ENCODE measurements at regions not wholly inside any gene's neighbourhood (a gene's known extent, or its start where the extent isn't known, plus 50 kb on each side); places are given as distances from the start of the nearest gene placed in this dataset.

DNA sequence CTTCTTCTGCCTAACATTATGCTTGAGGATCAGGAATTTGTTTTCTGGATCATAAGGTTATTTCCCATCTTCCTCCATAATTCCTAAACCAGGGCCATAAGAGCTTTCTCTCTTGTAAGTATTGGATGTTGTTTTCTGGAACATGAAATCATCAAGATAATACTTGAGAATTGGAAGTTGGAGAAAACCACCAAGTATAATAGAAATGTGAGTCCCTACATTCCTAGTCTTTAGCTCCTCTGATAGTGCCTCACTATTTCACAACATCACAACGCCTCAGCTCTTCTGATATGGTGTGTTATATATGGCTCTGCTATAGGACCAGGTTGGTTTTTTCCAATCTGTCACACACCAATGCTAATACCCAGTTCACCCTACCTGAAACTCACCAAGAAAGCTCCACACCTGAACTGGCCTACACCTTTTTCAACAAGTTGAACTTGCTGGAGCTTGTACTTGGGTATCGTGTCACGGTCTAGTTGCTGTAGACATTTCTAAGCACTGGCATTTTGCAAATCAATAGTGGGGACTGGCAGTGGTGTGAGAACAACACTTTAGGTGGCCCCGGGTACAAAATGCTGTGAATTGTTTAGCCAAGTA lies 141.1 kb downstream of the ACTBL2 start (continued):
- TF ChIP-seq, protein P1, sequence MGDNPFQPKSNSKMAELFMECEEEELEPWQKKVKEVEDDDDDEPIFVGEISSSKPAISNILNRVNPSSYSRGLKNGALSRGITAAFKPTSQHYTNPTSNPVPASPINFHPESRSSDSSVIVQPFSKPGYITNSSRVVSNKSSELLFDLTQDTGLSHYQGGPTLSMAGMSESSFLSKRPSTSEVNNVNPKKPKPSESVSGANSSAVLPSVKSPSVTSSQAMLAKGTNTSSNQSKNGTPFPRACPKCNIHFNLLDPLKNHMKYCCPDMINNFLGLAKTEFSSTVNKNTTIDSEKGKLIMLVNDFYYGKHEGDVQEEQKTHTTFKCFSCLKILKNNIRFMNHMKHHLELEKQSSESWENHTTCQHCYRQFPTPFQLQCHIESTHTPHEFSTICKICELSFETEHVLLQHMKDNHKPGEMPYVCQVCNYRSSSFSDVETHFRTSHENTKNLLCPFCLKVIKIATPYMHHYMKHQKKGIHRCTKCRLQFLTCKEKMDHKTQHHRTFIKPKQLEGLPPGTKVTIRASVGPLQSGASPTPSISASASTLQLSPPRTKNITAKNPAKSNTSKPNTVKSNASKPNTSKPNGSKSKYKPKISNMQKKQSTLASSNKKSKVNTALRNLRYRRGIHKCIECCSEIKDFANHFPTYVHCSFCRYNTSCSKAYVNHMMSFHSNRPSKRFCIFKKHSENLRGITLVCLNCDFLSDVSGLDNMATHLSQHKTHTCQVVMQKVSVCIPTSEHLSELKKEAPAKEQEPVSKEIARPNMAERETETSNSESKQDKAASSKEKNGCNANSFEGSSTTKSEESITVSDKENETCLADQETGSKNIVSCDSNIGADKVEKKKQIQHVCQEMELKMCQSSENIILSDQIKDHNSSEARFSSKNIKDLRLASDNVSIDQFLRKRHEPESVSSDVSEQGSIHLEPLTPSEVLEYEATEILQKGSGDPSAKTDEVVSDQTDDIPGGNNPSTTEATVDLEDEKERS (tag by site-specific recombination; IDR thresholded peaks at IDR 0.05) = no peak

DNA sequence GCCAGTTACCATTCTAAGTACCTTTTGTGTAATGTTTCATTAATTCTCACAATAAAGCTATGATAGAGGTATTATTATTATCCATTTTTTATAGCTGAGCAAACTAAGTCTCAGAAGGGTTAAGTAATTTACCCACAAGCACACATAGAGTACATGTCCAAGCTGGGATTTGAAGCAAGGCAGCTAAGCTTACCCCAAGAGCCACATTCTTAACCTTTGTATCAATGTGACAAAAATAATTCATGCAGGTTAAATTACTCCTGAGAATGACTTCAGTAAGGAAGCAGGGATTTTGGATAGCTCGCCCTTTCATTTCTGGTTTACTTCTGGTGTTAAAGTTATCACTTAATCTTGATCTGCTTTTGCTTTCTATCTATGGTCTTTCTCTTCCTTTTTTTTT lies 141.9 kb downstream of the ACTBL2 start:
- H3K27ac ChIP-seq (ENCODE audit: extremely low read depth, low read depth, low read length) = no peak overlapping the region
- H3K9me3 ChIP-seq (ENCODE audit: control insufficient read depth, insufficient read depth, low read depth, low read length) = no peaks in the 10 kb centered on the region
- H3K4me3 ChIP-seq (ENCODE audit: low read depth, low read length) = no peak overlapping the region
- no peak for TF ChIP-seq ZNF423 (tag by site-specific recombination; IDR thresholded peaks at IDR 0.05)
- no peak for TF ChIP-seq ZNF19 (tag by site-specific recombination; IDR thresholded peaks at IDR 0.05; ENCODE audit: low read depth)
- no peak for TF ChIP-seq ZXDB (tag by site-specific recombination; IDR thresholded peaks at IDR 0.05)
- peaks cover 6% of the 10 kb centered on the region for H3K4me1 ChIP-seq (ENCODE audit: control insufficient read depth, insufficient read depth, low read length)
- no peaks in the 10 kb centered on the region for H3K36me3 ChIP-seq (ENCODE audit: control insufficient read depth in 2 of 2, insufficient read depth in 1 of 2, low read length in 2 of 2)
- ChIA-PET CTCF (interaction anchor here (0.9 to 1.0 kb wide), 2 partner anchors 11 to 43 kb away, joined by 3 to 4 read pairs; no protein-coding TSS in a partner anchor), POLR2A (interaction anchor here (1.3 kb wide), 1 partner anchor 101 kb away, joined by 4 read pairs; no protein-coding TSS in a partner anchor)

DNA sequence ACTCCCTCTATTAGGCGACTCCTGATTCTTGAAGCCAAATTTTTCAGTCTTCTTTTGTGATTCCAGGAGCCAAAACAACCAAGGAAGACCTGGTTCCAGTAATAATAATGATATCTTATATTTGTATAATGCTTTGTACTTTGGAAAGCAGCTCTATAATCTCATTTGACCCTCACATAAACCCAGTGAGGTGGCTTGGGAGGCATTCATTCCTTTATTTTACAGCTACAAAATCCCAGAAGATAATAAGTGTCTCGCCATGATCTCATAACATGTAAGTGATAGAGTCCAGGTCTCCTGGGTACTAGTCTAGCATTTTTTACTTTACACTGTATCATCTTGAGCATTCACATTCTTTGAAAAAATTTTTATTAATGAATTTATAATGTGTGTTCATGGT lies 143.1 kb downstream of the ACTBL2 start:
- no peak overlapping the region for H3K27ac ChIP-seq (ENCODE audit: extremely low read depth, low read depth, low read length)
- TF ChIP-seq ZNF48 (tag by site-specific recombination; IDR thresholded peaks at IDR 0.05) (no peak), ZEB2 (tag by site-specific recombination; IDR thresholded peaks at IDR 0.05) (no peak), ZFP3 (tag by site-specific recombination; IDR thresholded peaks at IDR 0.05; ENCODE audit: low read depth) (no peak)
- no peak overlapping the region for H3K4me3 ChIP-seq (ENCODE audit: low read depth, low read length)
- ChIA-PET POLR2A (interaction anchor here (0.7 kb wide), 1 partner anchor 64 kb away, joined by 3 read pairs; no protein-coding TSS in a partner anchor), CTCF (interaction anchor here (1.0 to 3.2 kb wide), 8 partner anchors 9 to 440 kb away, joined by 3 to 31 read pairs (median 5); no protein-coding TSS in a partner anchor)
- H3K36me3 ChIP-seq (ENCODE audit: control insufficient read depth in 2 of 2, insufficient read depth in 1 of 2, low read length in 2 of 2) = no peaks in the 10 kb centered on the region
- peaks cover 6% of the 10 kb centered on the region for H3K4me1 ChIP-seq (ENCODE audit: control insufficient read depth, insufficient read depth, low read length)
- H3K9me3 ChIP-seq (ENCODE audit: control insufficient read depth, insufficient read depth, low read depth, low read length) = no peaks in the 10 kb centered on the region

DNA sequence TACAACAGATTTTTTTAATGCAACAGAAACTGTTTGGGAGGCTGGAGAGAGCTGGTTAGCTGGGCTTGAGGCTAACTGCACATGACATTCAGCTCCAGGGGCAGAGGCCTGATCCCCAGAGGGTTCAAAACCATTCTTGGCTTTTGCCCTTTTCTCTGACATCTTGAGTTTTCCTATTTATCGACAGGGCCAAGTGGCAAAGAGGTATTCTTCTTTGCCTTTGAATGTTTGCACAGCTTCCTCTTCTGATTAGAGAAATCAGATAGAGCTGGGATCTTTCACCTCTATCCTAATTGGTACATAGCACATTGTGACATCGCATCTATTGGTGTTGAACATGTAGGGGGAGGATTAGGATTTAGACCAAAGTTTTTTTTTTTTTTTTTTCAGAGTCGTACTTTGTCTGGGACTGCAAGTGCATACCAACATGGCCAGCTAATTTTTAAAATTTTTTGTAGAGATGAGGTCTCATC lies 143.7 kb downstream of the ACTBL2 start:
- Histone ChIP-seq H3K36me3 (ENCODE audit: control insufficient read depth in 2 of 2, insufficient read depth in 1 of 2, low read length in 2 of 2) (no peaks in the 10 kb centered on the region), H3K4me1 (ENCODE audit: control insufficient read depth, insufficient read depth, low read length) (peaks cover 6% of the 10 kb centered on the region), H3K9me3 (ENCODE audit: control insufficient read depth, insufficient read depth, low read depth, low read length) (no peaks in the 10 kb centered on the region), H3K4me3 (ENCODE audit: low read depth, low read length) (no peak overlapping the region), H3K27ac (ENCODE audit: extremely low read depth, low read depth, low read length) (no peak overlapping the region)
- ChIA-PET CTCF (interaction anchor here (0.6 to 3.2 kb wide), 33 partner anchors 9 to 1430 kb away, joined by 3 to 31 read pairs (median 4); no protein-coding TSS in a partner anchor), POLR2A (interaction anchor here (0.7 kb wide), 1 partner anchor 64 kb away, joined by 3 read pairs; no protein-coding TSS in a partner anchor)
- TF ChIP-seq SCRT2 (tag by site-specific recombination; IDR thresholded peaks at IDR 0.05) = no peak
- no peak for TF ChIP-seq ZNF132 (tag by site-specific recombination; IDR thresholded peaks at IDR 0.05; ENCODE audit: borderline replicate concordance)
- TF ChIP-seq ZFP3 (tag by site-specific recombination; IDR thresholded peaks at IDR 0.05; ENCODE audit: low read depth) = no peak
- TF ChIP-seq ZNF19 (tag by site-specific recombination; IDR thresholded peaks at IDR 0.05; ENCODE audit: low read depth) = no peak
- TF ChIP-seq, protein P2, sequence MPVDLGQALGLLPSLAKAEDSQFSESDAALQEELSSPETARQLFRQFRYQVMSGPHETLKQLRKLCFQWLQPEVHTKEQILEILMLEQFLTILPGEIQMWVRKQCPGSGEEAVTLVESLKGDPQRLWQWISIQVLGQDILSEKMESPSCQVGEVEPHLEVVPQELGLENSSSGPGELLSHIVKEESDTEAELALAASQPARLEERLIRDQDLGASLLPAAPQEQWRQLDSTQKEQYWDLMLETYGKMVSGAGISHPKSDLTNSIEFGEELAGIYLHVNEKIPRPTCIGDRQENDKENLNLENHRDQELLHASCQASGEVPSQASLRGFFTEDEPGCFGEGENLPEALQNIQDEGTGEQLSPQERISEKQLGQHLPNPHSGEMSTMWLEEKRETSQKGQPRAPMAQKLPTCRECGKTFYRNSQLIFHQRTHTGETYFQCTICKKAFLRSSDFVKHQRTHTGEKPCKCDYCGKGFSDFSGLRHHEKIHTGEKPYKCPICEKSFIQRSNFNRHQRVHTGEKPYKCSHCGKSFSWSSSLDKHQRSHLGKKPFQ (tag by site-specific recombination; IDR thresholded peaks at IDR 0.05) = no peak
- no peak for TF ChIP-seq MYNN (tag by site-specific recombination; IDR thresholded peaks at IDR 0.05; ENCODE audit: borderline replicate concordance)
- TF ChIP-seq ZNF561 (tag by site-specific recombination; IDR thresholded peaks at IDR 0.05; ENCODE audit: borderline replicate concordance) = no peak
- no peak for TF ChIP-seq ZNF391 (tag by site-specific recombination; IDR thresholded peaks at IDR 0.05; ENCODE audit: borderline replicate concordance, low read depth)
- TF ChIP-seq TCF7L2 (IDR thresholded peaks at IDR 0.05; ENCODE audit: borderline replicate concordance, low read depth, low read length) = no peak
- no peak for TF ChIP-seq ZNF549 (tag by site-specific recombination; IDR thresholded peaks at IDR 0.05)
- no peak for TF ChIP-seq ZNF112 (tag by site-specific recombination; IDR thresholded peaks at IDR 0.05)
- no peak for TF ChIP-seq SCRT1 (tag by site-specific recombination; IDR thresholded peaks at IDR 0.05; ENCODE audit: borderline replicate concordance)
- no peak for TF ChIP-seq ZNF335 (tag by site-specific recombination; conservative IDR thresholded peaks at IDR 0.05)
- no peak for TF ChIP-seq ZFP41 (tag by site-specific recombination; IDR thresholded peaks at IDR 0.05; ENCODE audit: borderline replicate concordance)
- TF ChIP-seq ZNF776 (tag by site-specific recombination; IDR thresholded peaks at IDR 0.05; ENCODE audit: borderline replicate concordance) = no peak
- no peak for TF ChIP-seq ZXDB (tag by site-specific recombination; IDR thresholded peaks at IDR 0.05)
